ENCODE measurements at regions not wholly inside any gene's neighbourhood (a gene's known extent, or its start where the extent isn't known, plus 50 kb on each side); places are given as distances from the start of the nearest gene placed in this dataset.

DNA sequence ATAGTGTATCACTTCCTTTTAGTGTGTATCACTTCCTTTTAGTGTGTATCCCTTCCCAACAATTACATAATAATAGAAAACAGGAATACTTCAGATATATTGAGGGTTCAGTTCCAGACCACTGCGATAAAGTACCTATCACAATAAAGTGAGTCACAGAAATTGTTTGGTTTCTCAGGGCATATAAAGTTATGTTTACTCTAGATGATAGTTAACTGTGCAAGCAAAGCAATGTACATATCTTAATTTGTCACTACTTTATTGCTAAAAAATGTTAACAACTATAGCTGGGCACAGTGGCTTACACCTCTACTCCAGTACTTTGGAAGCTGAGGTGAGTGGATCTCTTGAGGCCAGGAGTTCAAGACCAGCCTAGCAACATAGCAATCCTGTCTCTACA lies 938.4 kb downstream of the CCSER2 start:
- no peak for DNase-seq (ENCODE audit: low spot score)
- TF ChIP-seq, protein P1, sequence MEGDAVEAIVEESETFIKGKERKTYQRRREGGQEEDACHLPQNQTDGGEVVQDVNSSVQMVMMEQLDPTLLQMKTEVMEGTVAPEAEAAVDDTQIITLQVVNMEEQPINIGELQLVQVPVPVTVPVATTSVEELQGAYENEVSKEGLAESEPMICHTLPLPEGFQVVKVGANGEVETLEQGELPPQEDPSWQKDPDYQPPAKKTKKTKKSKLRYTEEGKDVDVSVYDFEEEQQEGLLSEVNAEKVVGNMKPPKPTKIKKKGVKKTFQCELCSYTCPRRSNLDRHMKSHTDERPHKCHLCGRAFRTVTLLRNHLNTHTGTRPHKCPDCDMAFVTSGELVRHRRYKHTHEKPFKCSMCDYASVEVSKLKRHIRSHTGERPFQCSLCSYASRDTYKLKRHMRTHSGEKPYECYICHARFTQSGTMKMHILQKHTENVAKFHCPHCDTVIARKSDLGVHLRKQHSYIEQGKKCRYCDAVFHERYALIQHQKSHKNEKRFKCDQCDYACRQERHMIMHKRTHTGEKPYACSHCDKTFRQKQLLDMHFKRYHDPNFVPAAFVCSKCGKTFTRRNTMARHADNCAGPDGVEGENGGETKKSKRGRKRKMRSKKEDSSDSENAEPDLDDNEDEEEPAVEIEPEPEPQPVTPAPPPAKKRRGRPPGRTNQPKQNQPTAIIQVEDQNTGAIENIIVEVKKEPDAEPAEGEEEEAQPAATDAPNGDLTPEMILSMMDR (IDR thresholded peaks at IDR 0.05; ENCODE audit: extremely low read depth, missing control alignments) = no peak

- no peak for DNase-seq (ENCODE audit: low spot score)
- TF ChIP-seq, protein P1 (IDR thresholded peaks at IDR 0.05; ENCODE audit: extremely low read depth, missing control alignments) = no peak
Measured at GRCh38 chr10:85280014-85280413, 951.6 kb downstream of the CCSER2 start.

DNA sequence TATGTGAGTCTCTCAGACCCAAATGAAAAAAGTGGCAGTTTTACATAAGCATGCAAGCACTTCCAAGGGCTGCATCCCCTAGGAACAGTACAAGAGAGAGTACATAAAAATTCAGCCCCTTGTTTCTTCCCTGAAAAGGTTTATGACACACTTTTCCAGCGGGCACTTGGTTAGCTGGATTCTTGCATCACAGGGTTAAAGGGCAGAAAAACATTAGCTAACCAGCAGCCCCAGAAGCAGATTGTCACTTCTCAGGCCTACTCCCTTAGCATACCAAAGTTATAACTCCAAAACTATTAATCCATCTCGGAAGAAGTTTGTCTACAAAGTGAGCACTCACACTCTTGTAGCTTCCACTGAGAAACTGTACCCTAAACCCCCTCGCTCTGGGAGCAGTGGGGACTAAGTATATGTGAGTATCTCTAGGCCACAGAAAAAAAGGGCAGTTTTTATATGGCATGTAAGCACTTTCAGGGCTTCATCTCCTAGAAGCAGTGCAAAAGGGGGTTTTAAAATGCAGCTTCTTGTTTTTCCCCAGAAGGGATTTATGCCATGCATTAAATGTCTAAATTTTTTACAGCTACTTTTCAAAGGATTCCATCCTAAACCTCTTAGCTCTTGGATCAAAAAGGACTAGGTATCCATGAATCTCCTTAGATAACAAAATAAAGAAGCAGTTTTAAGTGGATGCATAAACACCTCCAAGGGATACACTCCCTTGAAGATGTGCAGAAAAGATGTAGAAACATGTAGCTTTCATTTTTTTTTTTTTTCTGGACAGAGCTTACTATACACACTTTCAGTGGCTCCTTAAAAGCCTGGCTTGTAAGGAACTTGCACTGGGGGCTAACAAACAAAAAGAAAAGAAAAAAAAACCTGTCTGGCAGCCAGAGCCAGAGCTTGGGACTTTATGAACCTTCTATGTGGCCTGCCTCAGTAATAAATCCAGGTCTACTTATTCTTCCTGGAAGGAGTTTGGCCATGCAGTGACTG lies 956.7 kb downstream of the CCSER2 start:
- TF ChIP-seq, protein P1 (IDR thresholded peaks at IDR 0.05; ENCODE audit: extremely low read depth, missing control alignments) = no peak
- DNase-seq (ENCODE audit: low spot score) = no peak

GRCh38 chr10:85293483-85293882 lies 965.1 kb downstream of the CCSER2 start:
- TF ChIP-seq, protein P1 (IDR thresholded peaks at IDR 0.05; ENCODE audit: extremely low read depth, missing control alignments) = no peak
- no peak for DNase-seq (ENCODE audit: low spot score)

DNA sequence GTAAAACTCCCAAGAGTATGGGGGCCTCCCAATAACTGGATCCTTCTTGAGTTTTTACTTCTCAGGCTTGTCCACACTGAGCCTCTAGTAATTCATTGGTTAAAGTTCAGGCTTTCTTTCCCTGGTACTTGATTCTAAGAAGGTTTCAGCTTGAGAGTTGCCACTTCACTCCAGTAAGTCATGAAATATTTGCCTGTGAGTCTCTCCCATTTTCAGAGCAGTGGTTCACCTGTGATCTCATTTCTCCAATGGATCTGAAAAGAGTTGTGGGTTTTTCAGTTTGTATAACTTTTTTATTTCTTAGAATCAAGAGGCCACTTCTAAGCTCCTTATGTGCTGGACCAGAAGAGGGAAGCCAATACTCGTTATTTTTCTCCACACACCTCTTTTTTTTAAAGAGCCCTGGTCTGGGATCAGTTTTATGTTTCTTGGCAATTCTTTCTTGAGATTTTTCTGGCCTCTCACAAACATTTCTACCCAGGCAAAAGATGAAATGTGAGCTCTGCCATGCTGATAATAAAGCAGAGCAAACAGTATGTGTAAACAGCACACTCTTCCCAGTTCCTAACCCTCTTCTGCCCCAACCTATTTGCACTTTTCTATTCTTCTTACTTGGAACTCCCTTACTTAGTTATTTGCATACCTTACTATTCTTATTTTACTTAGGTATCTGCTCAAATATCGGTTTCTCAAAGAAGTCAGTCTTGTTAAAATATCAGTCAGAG lies 983.4 kb downstream of the CCSER2 start:
- TF ChIP-seq, protein P1 (IDR thresholded peaks at IDR 0.05; ENCODE audit: extremely low read depth, missing control alignments) = no peak
- no peak for DNase-seq (ENCODE audit: low spot score)

- no peak for DNase-seq (ENCODE audit: low spot score)
Measured at GRCh38 chr10:85315657-85316056, 987.3 kb downstream of the CCSER2 start.

More at GRCh38 chr10:85315657-85316056, 987.3 kb downstream of the CCSER2 start:
- TF ChIP-seq, protein P1 (IDR thresholded peaks at IDR 0.05; ENCODE audit: extremely low read depth, missing control alignments) = no peak

Data from GM20000 (cell line).